IPS DF 19.7 (cell line): ENCODE measurements at regions not wholly inside any gene's neighbourhood (a gene's known extent, or its start where the extent isn't known, plus 50 kb on each side); places are given as distances from the start of the nearest gene placed in this dataset.
"Not testable (repeated sequence)": the region's sequence is repeated elsewhere in the genome, so short reads cannot be mapped to it uniquely, and the experiment has no call there.

Experiments used
- DNase-seq: peaks from one replicate; pipeline ENCODE4 v3.0.0-alpha.2; 2013; ENCODE audit warnings: low read depth, low spot score

- DNase-seq: no peak
Observed at GRCh38 chr4:125749354-125749753, 434.6 kb downstream of the FAT4 start.

GRCh38 chr4:125750399-125750798 lies 435.6 kb downstream of the FAT4 start:
- no peak for DNase-seq

GRCh38 chr4:125750828-125751466 lies 436.2 kb downstream of the FAT4 start:
- DNase-seq: peak; percentile 68

GRCh38 chr4:125758438-125758837 lies 443.7 kb downstream of the FAT4 start:
- no peak for DNase-seq

GRCh38 chr4:125760201-125760819 lies 445.6 kb downstream of the FAT4 start:
- DNase-seq: no peak

- DNase-seq: no peak
Observed at GRCh38 chr4:125760956-125761355, 446.2 kb downstream of the FAT4 start.

GRCh38 chr4:125762537-125762936 lies 447.8 kb downstream of the FAT4 start:
- DNase-seq: no peak

- no peak for DNase-seq
Observed at GRCh38 chr4:125765941-125766340, 451.2 kb downstream of the FAT4 start.

- no peak for DNase-seq
Observed at GRCh38 chr4:125770814-125771398, 456.2 kb downstream of the FAT4 start.

- DNase-seq: no peak
Observed at GRCh38 chr4:125772680-125773079, 457.9 kb downstream of the FAT4 start.

GRCh38 chr4:125773502-125773901 lies 458.7 kb downstream of the FAT4 start:
- no peak for DNase-seq

GRCh38 chr4:125773931-125774330 lies 459.2 kb downstream of the FAT4 start:
- no peak for DNase-seq

GRCh38 chr4:125776146-125776545 lies 461.4 kb downstream of the FAT4 start:
- no peak for DNase-seq

- DNase-seq: no peak
Observed at GRCh38 chr4:125780164-125780563, 465.4 kb downstream of the FAT4 start.

- DNase-seq: no peak
Observed at GRCh38 chr4:125780747-125781146, 466.0 kb downstream of the FAT4 start.

GRCh38 chr4:125781651-125782050 lies 466.9 kb downstream of the FAT4 start:
- DNase-seq: no peak

GRCh38 chr4:125784741-125785140 lies 470.0 kb downstream of the FAT4 start:
- DNase-seq: no peak

GRCh38 chr4:125787707-125788106 lies 473.0 kb downstream of the FAT4 start:
- DNase-seq: no peak

- no peak for DNase-seq
Observed at GRCh38 chr4:125789023-125789422, 474.3 kb downstream of the FAT4 start.

GRCh38 chr4:125791896-125792295 lies 477.1 kb downstream of the FAT4 start:
- no peak for DNase-seq

GRCh38 chr4:125794989-125795388 lies 480.2 kb downstream of the FAT4 start:
- no peak for DNase-seq

- DNase-seq: no peak
Observed at GRCh38 chr4:125796138-125796537, 481.4 kb downstream of the FAT4 start.

GRCh38 chr4:125797621-125798020 lies 482.9 kb downstream of the FAT4 start:
- not testable (repeated sequence) for DNase-seq
